ENCODE measurements at regions not wholly inside any gene's neighbourhood (a gene's known extent, or its start where the extent isn't known, plus 50 kb on each side); places are given as distances from the start of the nearest gene placed in this dataset.
"Not testable (repeated sequence)": the region's sequence is repeated elsewhere in the genome, so short reads cannot be mapped to it uniquely, and the experiment has no call there.

- H3K27ac Mint-ChIP-seq, result no peak overlapping the region
- H3K4me1 Mint-ChIP-seq, result peaks cover 0 to 5% (median 0%) of the 10 kb centered on the region in 4 donors
- no peak for ATAC-seq (ENCODE audit: low read depth in 2 of 2)
- H3K9me3 ChIP-seq (ENCODE audit: control insufficient read depth in 2 of 2, low read length in 2 of 2), result no peaks in the 10 kb centered on the region
- no peak overlapping the region for H3K27ac ChIP-seq (ENCODE audit: insufficient read depth, low read length, poor library complexity, severe bottlenecking)
- H3K27me3 ChIP-seq (ENCODE audit: control insufficient read depth, insufficient read depth, low read length), result no peaks in the 10 kb centered on the region
- no peaks in the 10 kb centered on the region for H3K4me1 ChIP-seq (ENCODE audit: control insufficient read depth, insufficient read depth, low read length, poor library complexity, severe bottlenecking)
- H3K27me3 Mint-ChIP-seq, result no peaks in the 10 kb centered on the region
- no peak overlapping the region for H3K4me3 ChIP-seq (ENCODE audit: low read depth, low read length)
- H3K4me3 Mint-ChIP-seq, result no peak overlapping the region
- peaks cover 0 to 22% (median 10%) of the 10 kb centered on the region in 7 donors for H3K9me3 Mint-ChIP-seq
- no peaks in the 10 kb centered on the region for H3K36me3 Mint-ChIP-seq
- no peaks in the 10 kb centered on the region for H3K36me3 ChIP-seq (ENCODE audit: control insufficient read depth, insufficient read depth, low read length)
- no peak for DNase-seq
Measured at GRCh38 chr9:118652258-118652657, 717.0 kb downstream of the BRINP1 start.

GRCh38 chr9:118652912-118653311, 716.3 kb downstream of the BRINP1 start:
- Histone ChIP-seq H3K36me3 (ENCODE audit: control insufficient read depth, insufficient read depth, low read length) (no peaks in the 10 kb centered on the region), H3K27me3 (ENCODE audit: control insufficient read depth, insufficient read depth, low read length) (no peaks in the 10 kb centered on the region), H3K9me3 (ENCODE audit: control insufficient read depth in 2 of 2, low read length in 2 of 2) (no peaks in the 10 kb centered on the region), H3K27ac (ENCODE audit: insufficient read depth, low read length, poor library complexity, severe bottlenecking) (no peak overlapping the region), H3K4me1 (ENCODE audit: control insufficient read depth, insufficient read depth, low read length, poor library complexity, severe bottlenecking) (no peaks in the 10 kb centered on the region), H3K4me3 (ENCODE audit: low read depth, low read length) (no peak overlapping the region)
- no peak overlapping the region for H3K4me3 Mint-ChIP-seq
- H3K9me3 Mint-ChIP-seq, result peaks cover 1 to 18% (median 10%) of the 10 kb centered on the region in 7 donors
- ATAC-seq (ENCODE audit: low read depth in 2 of 2) (no peak), DNase-seq (no peak)
- no peaks in the 10 kb centered on the region for H3K36me3 Mint-ChIP-seq
- no peaks in the 10 kb centered on the region for H3K27me3 Mint-ChIP-seq
- H3K27ac Mint-ChIP-seq, result no peak overlapping the region
- peaks cover 0 to 5% (median 0%) of the 10 kb centered on the region in 4 donors for H3K4me1 Mint-ChIP-seq

GRCh38 chr9:118659011-118659410, 710.2 kb downstream of the BRINP1 start:
- Histone ChIP-seq H3K27me3 (ENCODE audit: control insufficient read depth, insufficient read depth, low read length) (no peaks in the 10 kb centered on the region), H3K9me3 (ENCODE audit: control insufficient read depth in 2 of 2, low read length in 2 of 2) (peaks cover 0 to 2% of the 10 kb centered on the region in 2 experiments), H3K4me1 (ENCODE audit: control insufficient read depth, insufficient read depth, low read length, poor library complexity, severe bottlenecking) (no peaks in the 10 kb centered on the region), H3K4me3 (ENCODE audit: low read depth, low read length) (no peak overlapping the region), H3K27ac (ENCODE audit: insufficient read depth, low read length, poor library complexity, severe bottlenecking) (no peak overlapping the region), H3K36me3 (ENCODE audit: control insufficient read depth, insufficient read depth, low read length) (no peaks in the 10 kb centered on the region)
- H3K4me3 Mint-ChIP-seq, result no peak overlapping the region
- H3K27me3 Mint-ChIP-seq, result no peaks in the 10 kb centered on the region
- H3K27ac Mint-ChIP-seq, result no peak overlapping the region
- H3K4me1 Mint-ChIP-seq, result peaks cover 0 to 5% (median 0%) of the 10 kb centered on the region in 4 donors
- H3K36me3 Mint-ChIP-seq, result no peaks in the 10 kb centered on the region
- H3K9me3 Mint-ChIP-seq, result peaks cover 5 to 25% (median 8%) of the 10 kb centered on the region in 7 donors
- ATAC-seq (ENCODE audit: low read depth in 2 of 2), result no peak
- no peak for DNase-seq

- no peak overlapping the region for H3K27ac Mint-ChIP-seq
- DNase-seq, result no peak
- no peaks in the 10 kb centered on the region for H3K27me3 Mint-ChIP-seq
- Histone ChIP-seq H3K36me3 (ENCODE audit: control insufficient read depth, insufficient read depth, low read length) (no peaks in the 10 kb centered on the region), H3K27me3 (ENCODE audit: control insufficient read depth, insufficient read depth, low read length) (no peaks in the 10 kb centered on the region), H3K9me3 (ENCODE audit: control insufficient read depth in 2 of 2, low read length in 2 of 2) (no peaks in the 10 kb centered on the region), H3K4me1 (ENCODE audit: control insufficient read depth, insufficient read depth, low read length, poor library complexity, severe bottlenecking) (no peaks in the 10 kb centered on the region), H3K27ac (ENCODE audit: insufficient read depth, low read length, poor library complexity, severe bottlenecking) (no peak overlapping the region), H3K4me3 (ENCODE audit: low read depth, low read length) (no peak overlapping the region)
- H3K4me1 Mint-ChIP-seq, result no peaks in the 10 kb centered on the region
- no peak for ATAC-seq (ENCODE audit: low read depth in 2 of 2)
- H3K36me3 Mint-ChIP-seq, result no peaks in the 10 kb centered on the region
- H3K4me3 Mint-ChIP-seq, result no peak overlapping the region
- H3K9me3 Mint-ChIP-seq, result peaks cover 0 to 29% (median 6%) of the 10 kb centered on the region in 7 donors
Measured at GRCh38 chr9:118665226-118665919, 703.9 kb downstream of the BRINP1 start.

- ATAC-seq (ENCODE audit: low read depth in 2 of 2) (no peak), DNase-seq (no peak)
- no peaks in the 10 kb centered on the region for H3K4me1 ChIP-seq (ENCODE audit: control insufficient read depth, insufficient read depth, low read length, poor library complexity, severe bottlenecking)
- no peaks in the 10 kb centered on the region for H3K36me3 Mint-ChIP-seq
- no peak overlapping the region for H3K4me3 Mint-ChIP-seq
- H3K27ac Mint-ChIP-seq, result no peak overlapping the region
- H3K4me1 Mint-ChIP-seq, result no peaks in the 10 kb centered on the region
- no peaks in the 10 kb centered on the region for H3K27me3 ChIP-seq (ENCODE audit: control insufficient read depth, insufficient read depth, low read length)
- no peaks in the 10 kb centered on the region for H3K27me3 Mint-ChIP-seq
- no peaks in the 10 kb centered on the region for H3K36me3 ChIP-seq (ENCODE audit: control insufficient read depth, insufficient read depth, low read length)
- no peak overlapping the region for H3K27ac ChIP-seq (ENCODE audit: insufficient read depth, low read length, poor library complexity, severe bottlenecking)
- H3K4me3 ChIP-seq (ENCODE audit: low read depth, low read length), result no peak overlapping the region
- H3K9me3 Mint-ChIP-seq, result peaks cover 3 to 20% (median 6%) of the 10 kb centered on the region in 7 donors
- H3K9me3 ChIP-seq (ENCODE audit: control insufficient read depth in 2 of 2, low read length in 2 of 2), result no peaks in the 10 kb centered on the region
Measured at GRCh38 chr9:118670011-118670953, 699.0 kb downstream of the BRINP1 start.

- no peak overlapping the region for H3K27ac ChIP-seq (ENCODE audit: insufficient read depth, low read length, poor library complexity, severe bottlenecking)
- Mint-ChIP-seq H3K27ac (no peak overlapping the region), H3K9me3 (peaks cover 0 to 11% (median 2%) of the 10 kb centered on the region in 7 donors), H3K4me1 (no peaks in the 10 kb centered on the region), H3K36me3 (no peaks in the 10 kb centered on the region), H3K27me3 (no peaks in the 10 kb centered on the region), H3K4me3 (no peak overlapping the region)
- H3K36me3 ChIP-seq (ENCODE audit: control insufficient read depth, insufficient read depth, low read length), result no peaks in the 10 kb centered on the region
- no peak for ATAC-seq (ENCODE audit: low read depth in 2 of 2)
- no peak overlapping the region for H3K4me3 ChIP-seq (ENCODE audit: low read depth, low read length)
- DNase-seq, result no peak
- H3K4me1 ChIP-seq (ENCODE audit: control insufficient read depth, insufficient read depth, low read length, poor library complexity, severe bottlenecking), result no peaks in the 10 kb centered on the region
- H3K9me3 ChIP-seq (ENCODE audit: control insufficient read depth in 2 of 2, low read length in 2 of 2), result no peaks in the 10 kb centered on the region
- no peaks in the 10 kb centered on the region for H3K27me3 ChIP-seq (ENCODE audit: control insufficient read depth, insufficient read depth, low read length)
Measured at GRCh38 chr9:118674942-118675341, 694.3 kb downstream of the BRINP1 start.

- H3K27ac Mint-ChIP-seq; H3K4me1 Mint-ChIP-seq; H3K4me3 Mint-ChIP-seq; ATAC-seq (ENCODE audit: low read depth in 2 of 2); DNase-seq; H3K27me3 ChIP-seq (ENCODE audit: control insufficient read depth, insufficient read depth, low read length); H3K9me3 ChIP-seq (ENCODE audit: control insufficient read depth in 2 of 2, low read length in 2 of 2); H3K27me3 Mint-ChIP-seq; H3K4me3 ChIP-seq (ENCODE audit: low read depth, low read length); H3K36me3 ChIP-seq (ENCODE audit: control insufficient read depth, insufficient read depth, low read length); H3K36me3 Mint-ChIP-seq; H3K4me1 ChIP-seq (ENCODE audit: control insufficient read depth, insufficient read depth, low read length, poor library complexity, severe bottlenecking); H3K27ac ChIP-seq (ENCODE audit: insufficient read depth, low read length, poor library complexity, severe bottlenecking): not testable (repeated sequence)
- peaks cover 0 to 13% (median 4%) of the 10 kb centered on the region in 7 donors for H3K9me3 Mint-ChIP-seq
Measured at GRCh38 chr9:118677936-118678653, 691.1 kb downstream of the BRINP1 start.
